ENCODE measurements at regions not wholly inside any gene's neighbourhood (a gene's known extent, or its start where the extent isn't known, plus 50 kb on each side); places are given as distances from the start of the nearest gene placed in this dataset.

- TF ChIP-seq CTCF (IDR thresholded peaks at IDR 0.05) (no peak), POLR2A (IDR thresholded peaks at IDR 0.05) (no peak), EP300 (IDR thresholded peaks at IDR 0.05) (no peak)
Measured at GRCh38 chr6:100181309-100181708, 187.3 kb upstream of the MCHR2 start.
